Caco-2 (cell line): ENCODE measurements at regions not wholly inside any gene's neighbourhood (a gene's known extent, or its start where the extent isn't known, plus 50 kb on each side); places are given as distances from the start of the nearest gene placed in this dataset.

Source experiments
- BruUV-seq: library from RNA; stranded (reverse); fragments of 400-500 nt; replicated peaks from 2 replicates; lab custom pipeline; 2021; lab: Mats Ljungman, UMichigan
- CTCF ChIA-PET: fragments of 300-600 bp; sonication (Branson Sonifier 250); formaldehyde crosslinking; loops from one replicate; lab custom pipeline; 2022; ENCODE audit warnings: antibody characterized with exemption; lab: Charles Lee
- POLR2A ChIA-PET: fragments of 300-600 bp; sonication (Branson Sonifier 250); formaldehyde crosslinking; loops from one replicate; lab custom pipeline; 2022; ENCODE audit warnings: antibody characterized with exemption; lab: Charles Lee
- DNase-seq, 2 experiments: peaks; one replicate each; pipeline versions ENCODE4 v3.0.0 to v3.0.0-alpha.2; 2020 to 2022
- H3K27me3 ChIP-seq: replicated peaks from 2 replicates; pipeline ENCODE4 v1.6.0; 2011; ENCODE audit warnings: low read length; ENCODE audit not compliant: control insufficient read depth, insufficient read depth
- H3K36me3 ChIP-seq: 2 replicates; pipeline ENCODE4 v1.5.1; 2011; ENCODE audit warnings: low read length; ENCODE audit not compliant: control insufficient read depth, insufficient read depth
- H3K4me1 ChIP-seq: fragments of 250-450 bp; sonication (Bioruptor Pico); 2 replicates; pipeline ENCODE4 v1.5.1; 2020; ENCODE audit warnings: mild to moderate bottlenecking
- H3K4me3 ChIP-seq: 2 replicates; pipeline ENCODE4 v1.5.1; 2011; ENCODE audit warnings: low read depth, mild to moderate bottlenecking, control low read depth, low read length
- H3K9me3 ChIP-seq: fragments of 250-450 bp; sonication (Bioruptor Pico); 2 replicates; pipeline ENCODE4 v1.5.1; 2020; ENCODE audit warnings: mild to moderate bottlenecking, moderate library complexity
- H3K27ac Mint-ChIP-seq: one replicate; pipeline ENCODE4 v1.8.0; 2022; ENCODE audit warnings: mixed read lengths; ENCODE audit not compliant: unreplicated experiment
- H3K27me3 Mint-ChIP-seq: one replicate; pipeline ENCODE4 v1.8.0; 2022; ENCODE audit warnings: mixed read lengths; ENCODE audit not compliant: insufficient read depth, unreplicated experiment
- H3K36me3 Mint-ChIP-seq: one replicate; pipeline ENCODE4 v1.8.0; 2022; ENCODE audit warnings: mild to moderate bottlenecking, mixed read lengths; ENCODE audit not compliant: insufficient read depth, unreplicated experiment
- H3K4me1 Mint-ChIP-seq: one replicate; pipeline ENCODE4 v1.8.0; 2022; ENCODE audit warnings: low read depth, mixed read lengths; ENCODE audit not compliant: unreplicated experiment
- H3K4me3 Mint-ChIP-seq: one replicate; pipeline ENCODE4 v1.8.0; 2022; ENCODE audit warnings: mild to moderate bottlenecking, moderate library complexity, mixed read lengths; ENCODE audit not compliant: unreplicated experiment
- H3K9me3 Mint-ChIP-seq: one replicate; pipeline ENCODE4 v1.8.0; 2022; ENCODE audit warnings: mixed read lengths; ENCODE audit not compliant: unreplicated experiment
- CTCF ChIP-seq, 2 experiments: fragments of 200-600 bp in 1 of 2; IDR thresholded peaks; 1 replicate in 1 of 2; 2 replicates in 1 of 2; pipeline versions ENCODE4 v1.5.1 to v1.8.0; 2011 to 2022; ENCODE audit warnings: antibody characterized with exemption in 1 of 2, control low read depth in 1 of 2, inconsistent platforms in 1 of 2, low read depth in 1 of 2, low read length in 1 of 2, mild to moderate bottlenecking in 1 of 2, moderate library complexity in 1 of 2; ENCODE audit not compliant: insufficient read depth in 1 of 2, severe bottlenecking in 1 of 2, unreplicated experiment in 1 of 2
- intact Hi-C: fragments of 100-400 bp; cut with micrococcal nuclease; formaldehyde crosslinking; loops from one replicate; pipeline ENCODE4 v1.10.0; 2022; ENCODE audit not compliant: unreplicated experiment

GRCh38 chrX:63466690-63467089, 115.6 kb upstream of the SPIN4 start:
- BruUV-seq: no TSS peak
- no peaks in the 10 kb centered on the region for H3K9me3 Mint-ChIP-seq

GRCh38 chrX:63458981-63459380, 107.8 kb upstream of the SPIN4 start:
- no peaks in the 10 kb centered on the region for H3K9me3 ChIP-seq
- H3K27me3 ChIP-seq: no peaks in the 10 kb centered on the region
- no peaks in the 10 kb centered on the region for H3K4me1 Mint-ChIP-seq
- H3K4me3 Mint-ChIP-seq: no peak overlapping the region
- H3K27ac Mint-ChIP-seq: no peak overlapping the region
- no peak for TF ChIP-seq CTCF (IDR thresholded peaks at IDR 0.05; ENCODE audit: insufficient read depth in 1 of 2, low read depth in 1 of 2, low read length in 1 of 2, severe bottlenecking in 1 of 2, unreplicated experiment in 1 of 2)
- BruUV-seq: no TSS peak
- ChIA-PET POLR2A (no interaction called here), CTCF (no interaction called here)
- no peaks in the 10 kb centered on the region for H3K4me1 ChIP-seq
- intact Hi-C loops: no loop called here
- H3K9me3 Mint-ChIP-seq: peaks cover 6% of the 10 kb centered on the region
- no peak for DNase-seq
- H3K4me3 ChIP-seq: no peak overlapping the region
- H3K27me3 Mint-ChIP-seq: no peaks in the 10 kb centered on the region
- H3K36me3 Mint-ChIP-seq: no peaks in the 10 kb centered on the region
- H3K36me3 ChIP-seq: no peaks in the 10 kb centered on the region

More at GRCh38 chrX:63466690-63467089, 115.6 kb upstream of the SPIN4 start:
- Mint-ChIP-seq H3K4me3 (no peak overlapping the region), H3K27ac (no peak overlapping the region), H3K36me3 (no peaks in the 10 kb centered on the region), H3K4me1 (no peaks in the 10 kb centered on the region), H3K27me3 (no peaks in the 10 kb centered on the region)
- no peak for DNase-seq
- intact Hi-C loops: no loop called here
- Histone ChIP-seq H3K27me3 (no peaks in the 10 kb centered on the region), H3K36me3 (no peaks in the 10 kb centered on the region), H3K9me3 (no peaks in the 10 kb centered on the region), H3K4me3 (no peak overlapping the region), H3K4me1 (no peaks in the 10 kb centered on the region)
- CTCF ChIA-PET: no interaction called here
- no peak for TF ChIP-seq CTCF (IDR thresholded peaks at IDR 0.05; ENCODE audit: insufficient read depth in 1 of 2, low read depth in 1 of 2, low read length in 1 of 2, severe bottlenecking in 1 of 2, unreplicated experiment in 1 of 2)
- POLR2A ChIA-PET: no interaction called here

GRCh38 chrX:63453571-63453970, 102.4 kb upstream of the SPIN4 start:
- Histone ChIP-seq H3K27me3 (no peaks in the 10 kb centered on the region), H3K9me3 (no peaks in the 10 kb centered on the region), H3K36me3 (no peaks in the 10 kb centered on the region), H3K4me1 (no peaks in the 10 kb centered on the region), H3K4me3 (no peak overlapping the region)
- Mint-ChIP-seq H3K27ac (no peak overlapping the region), H3K4me3 (no peak overlapping the region), H3K27me3 (no peaks in the 10 kb centered on the region), H3K9me3 (peaks cover 28% of the 10 kb centered on the region), H3K4me1 (no peaks in the 10 kb centered on the region), H3K36me3 (peaks cover 5% of the 10 kb centered on the region)
- intact Hi-C loops: no loop called here
- no peak for DNase-seq
- CTCF ChIA-PET: no interaction called here
- POLR2A ChIA-PET: no interaction called here
- no TSS peak for BruUV-seq
- TF ChIP-seq CTCF (IDR thresholded peaks at IDR 0.05; ENCODE audit: insufficient read depth in 1 of 2, low read depth in 1 of 2, low read length in 1 of 2, severe bottlenecking in 1 of 2, unreplicated experiment in 1 of 2): no peak
